Fibroblast of lung (primary cell): ENCODE measurements at regions not wholly inside any gene's neighbourhood (a gene's known extent, or its start where the extent isn't known, plus 50 kb on each side); places are given as distances from the start of the nearest gene placed in this dataset.

Experiments used
- DNase-seq, 2 donors: peaks; one replicate each; pipeline versions ENCODE4 v3.0.0 to v3.0.0-alpha.2; 2010; ENCODE audit warnings: low read depth in 2 of 2
- H2AFZ ChIP-seq: 2 replicates; pipeline ENCODE4 v1.5.1; 2012; ENCODE audit warnings: low read length, control low read depth, inconsistent platforms
- H3K27ac ChIP-seq: 2 replicates; pipeline ENCODE4 v1.5.1; 2011; ENCODE audit warnings: low read length, control low read depth; ENCODE audit not compliant: insufficient read depth
- H3K27me3 ChIP-seq: 2 replicates; pipeline ENCODE4 v1.5.1; 2011; ENCODE audit warnings: mild to moderate bottlenecking, low read length; ENCODE audit not compliant: control insufficient read depth, insufficient read depth
- H3K36me3 ChIP-seq: 2 replicates; pipeline ENCODE4 v1.5.1; 2011; ENCODE audit warnings: low read length; ENCODE audit not compliant: control insufficient read depth, insufficient read depth
- H3K4me1 ChIP-seq: 2 replicates; pipeline ENCODE4 v1.5.1; 2011; ENCODE audit warnings: low read length; ENCODE audit not compliant: control insufficient read depth, insufficient read depth; ENCODE audit errors: extremely low read depth
- H3K4me2 ChIP-seq: 2 replicates; pipeline ENCODE4 v1.5.1; 2011; ENCODE audit warnings: low read length, control low read depth; ENCODE audit not compliant: insufficient read depth; ENCODE audit errors: extremely low read depth
- H3K4me3 ChIP-seq, 4 experiments: fragments of 200-600 bp in 1 of 4; sonication (generic) in 1 of 4; replicated peaks in 1 of 4; 2 replicates each; pipeline ENCODE4 v1.5.1; 2011 to 2016; ENCODE audit warnings: low read length in 4 of 4, low read depth in 3 of 4, mild to moderate bottlenecking in 3 of 4, control low read depth in 2 of 4, inconsistent platforms in 1 of 4, mixed read lengths in 1 of 4; ENCODE audit not compliant: insufficient read depth in 1 of 4; ENCODE audit errors: control extremely low read depth in 1 of 4
- H3K79me2 ChIP-seq: 2 replicates; pipeline ENCODE4 v1.5.1; 2012; ENCODE audit warnings: mild to moderate bottlenecking, low read length, inconsistent platforms; ENCODE audit not compliant: control insufficient read depth, insufficient read depth
- H3K9ac ChIP-seq: 2 replicates; pipeline ENCODE4 v1.5.1; 2011; ENCODE audit warnings: mild to moderate bottlenecking, low read length, control low read depth; ENCODE audit not compliant: insufficient read depth
- H3K9me3 ChIP-seq: 2 replicates; pipeline ENCODE4 v1.5.1; 2012; ENCODE audit warnings: low read depth, low read length; ENCODE audit not compliant: control insufficient read depth, insufficient read depth
- H4K20me1 ChIP-seq: 2 replicates; pipeline ENCODE4 v1.5.1; 2011; ENCODE audit warnings: low read length; ENCODE audit not compliant: control insufficient read depth, insufficient read depth; ENCODE audit errors: extremely low read depth
- EZH2 ChIP-seq: IDR thresholded peaks from 2 replicates; pipeline ENCODE4 v1.5.1; 2012; ENCODE audit warnings: low read length, control low read depth, mild to moderate bottlenecking; ENCODE audit errors: missing control alignments
- TF ChIP-seq, protein P1 (sequence below), 2 donors: IDR thresholded peaks in 1 of 2; conservative IDR thresholded peaks in 1 of 2; 1 replicate in 1 of 2; 2 replicates in 1 of 2; pipeline ENCODE4 v1.5.1; 2011 to 2012; ENCODE audit warnings: low read length in 2 of 2, control low read depth in 1 of 2, inconsistent platforms in 1 of 2, low read depth in 1 of 2, mild to moderate bottlenecking in 1 of 2

DNA sequence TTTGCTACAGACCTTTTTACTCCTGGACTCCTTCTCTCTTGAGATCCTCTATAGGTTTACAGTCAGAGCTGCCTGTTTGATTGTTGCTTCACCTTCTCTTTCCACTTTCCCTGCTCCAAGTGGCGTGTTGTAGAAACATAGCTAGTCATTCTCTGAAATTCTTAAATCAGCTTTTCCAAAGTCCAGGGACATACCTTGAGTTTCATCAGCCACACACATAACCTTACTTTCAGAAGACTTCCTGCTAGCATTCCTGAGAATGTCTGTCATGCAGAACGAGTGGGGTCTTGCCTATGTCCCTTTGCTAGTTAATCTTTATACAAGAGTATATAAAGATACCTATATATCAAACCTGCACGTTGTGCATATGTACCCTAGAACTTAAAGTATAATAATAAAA, 230.3 kb upstream of the ZNF462 start:
- no peaks in the 10 kb centered on the region for H3K36me3 ChIP-seq
- no peak overlapping the region for H3K9ac ChIP-seq
- H4K20me1 ChIP-seq, result no peaks in the 10 kb centered on the region
- H3K4me2 ChIP-seq, result no peak overlapping the region
- DNase-seq, result no peak
- H3K79me2 ChIP-seq, result no peaks in the 10 kb centered on the region
- H3K4me1 ChIP-seq, result no peaks in the 10 kb centered on the region
- H3K27ac ChIP-seq, result no peak overlapping the region
- no peak overlapping the region for H3K4me3 ChIP-seq
- TF ChIP-seq, protein P1, sequence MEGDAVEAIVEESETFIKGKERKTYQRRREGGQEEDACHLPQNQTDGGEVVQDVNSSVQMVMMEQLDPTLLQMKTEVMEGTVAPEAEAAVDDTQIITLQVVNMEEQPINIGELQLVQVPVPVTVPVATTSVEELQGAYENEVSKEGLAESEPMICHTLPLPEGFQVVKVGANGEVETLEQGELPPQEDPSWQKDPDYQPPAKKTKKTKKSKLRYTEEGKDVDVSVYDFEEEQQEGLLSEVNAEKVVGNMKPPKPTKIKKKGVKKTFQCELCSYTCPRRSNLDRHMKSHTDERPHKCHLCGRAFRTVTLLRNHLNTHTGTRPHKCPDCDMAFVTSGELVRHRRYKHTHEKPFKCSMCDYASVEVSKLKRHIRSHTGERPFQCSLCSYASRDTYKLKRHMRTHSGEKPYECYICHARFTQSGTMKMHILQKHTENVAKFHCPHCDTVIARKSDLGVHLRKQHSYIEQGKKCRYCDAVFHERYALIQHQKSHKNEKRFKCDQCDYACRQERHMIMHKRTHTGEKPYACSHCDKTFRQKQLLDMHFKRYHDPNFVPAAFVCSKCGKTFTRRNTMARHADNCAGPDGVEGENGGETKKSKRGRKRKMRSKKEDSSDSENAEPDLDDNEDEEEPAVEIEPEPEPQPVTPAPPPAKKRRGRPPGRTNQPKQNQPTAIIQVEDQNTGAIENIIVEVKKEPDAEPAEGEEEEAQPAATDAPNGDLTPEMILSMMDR (conservative IDR thresholded peaks at IDR 0.05 in 1 of 2, IDR thresholded peaks at IDR 0.05 in 1 of 2; ENCODE audit: low read depth in 1 of 2, low read length in 2 of 2), result no peak
- no peak for TF ChIP-seq EZH2
- H3K27me3 ChIP-seq, result no peaks in the 10 kb centered on the region
- H2AFZ ChIP-seq, result no peak overlapping the region
- H3K9me3 ChIP-seq, result no peaks in the 10 kb centered on the region

- no peak overlapping the region for H3K27ac ChIP-seq
- no peaks in the 10 kb centered on the region for H3K27me3 ChIP-seq
- no peak overlapping the region for H2AFZ ChIP-seq
- H3K4me3 ChIP-seq, result no peak overlapping the region
- H3K79me2 ChIP-seq, result no peaks in the 10 kb centered on the region
- no peaks in the 10 kb centered on the region for H3K9me3 ChIP-seq
- TF ChIP-seq, protein P1 (conservative IDR thresholded peaks at IDR 0.05 in 1 of 2, IDR thresholded peaks at IDR 0.05 in 1 of 2; ENCODE audit: low read depth in 1 of 2, low read length in 2 of 2), result no peak
- no peak for TF ChIP-seq EZH2
- DNase-seq, result no peak
- H4K20me1 ChIP-seq, result no peaks in the 10 kb centered on the region
- no peak overlapping the region for H3K4me2 ChIP-seq
- no peak overlapping the region for H3K9ac ChIP-seq
- H3K36me3 ChIP-seq, result no peaks in the 10 kb centered on the region
- no peaks in the 10 kb centered on the region for H3K4me1 ChIP-seq
Measured at GRCh38 chr9:106634183-106634582, 228.8 kb upstream of the ZNF462 start.

DNA sequence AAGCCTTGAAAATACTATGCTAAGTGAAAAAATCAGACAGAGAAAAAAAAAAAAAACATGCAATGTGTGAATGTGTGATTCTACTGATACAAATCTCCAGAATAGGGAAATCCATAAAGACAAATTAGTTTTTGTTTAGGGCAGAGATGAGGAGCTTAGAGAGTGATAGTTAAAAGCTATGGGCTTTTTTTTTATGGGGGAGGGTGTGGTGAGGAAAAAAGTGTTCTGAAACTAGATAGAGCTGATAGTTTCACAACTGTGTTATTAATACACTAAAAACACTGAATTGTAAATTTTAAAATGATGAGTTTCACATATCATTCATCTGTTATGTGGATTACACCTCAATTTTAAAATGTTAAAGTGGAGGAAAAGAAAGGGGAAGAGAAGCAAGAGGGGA, 228.3 kb upstream of the ZNF462 start:
- TF ChIP-seq, protein P1 (conservative IDR thresholded peaks at IDR 0.05 in 1 of 2, IDR thresholded peaks at IDR 0.05 in 1 of 2; ENCODE audit: low read depth in 1 of 2, low read length in 2 of 2), result no peak
- TF ChIP-seq EZH2, result no peak
- H3K27ac ChIP-seq, result no peak overlapping the region
- H3K79me2 ChIP-seq, result no peaks in the 10 kb centered on the region
- no peaks in the 10 kb centered on the region for H4K20me1 ChIP-seq
- no peak overlapping the region for H3K4me2 ChIP-seq
- H3K4me3 ChIP-seq, result no peak overlapping the region
- no peak for DNase-seq
- no peaks in the 10 kb centered on the region for H3K36me3 ChIP-seq
- H2AFZ ChIP-seq, result no peak overlapping the region
- no peak overlapping the region for H3K9ac ChIP-seq
- no peaks in the 10 kb centered on the region for H3K27me3 ChIP-seq
- no peaks in the 10 kb centered on the region for H3K4me1 ChIP-seq
- H3K9me3 ChIP-seq, result no peaks in the 10 kb centered on the region
